Keratinocyte (primary cell): ENCODE measurements at regions not wholly inside any gene's neighbourhood (a gene's known extent, or its start where the extent isn't known, plus 50 kb on each side); places are given as distances from the start of the nearest gene placed in this dataset.
"Not testable (repeated sequence)": the region's sequence is repeated elsewhere in the genome, so short reads cannot be mapped to it uniquely, and the experiment has no call there.

ENCODE experiments used
- DNase-seq: peaks from one replicate; pipeline ENCODE4 v3.0.0-alpha.2; 2011; ENCODE audit warnings: low read depth, missing footprints, low spot score
- FAIRE-seq: peaks from 2 replicates; lab custom pipeline; 2011; peaks lifted over from hg19 to GRCh38; lab: Jason Lieb, UNC
- H2AFZ ChIP-seq: 2 replicates; pipeline ENCODE4 v1.6.0; 2012; ENCODE audit warnings: low read length, control low read depth, inconsistent platforms; ENCODE audit not compliant: control insufficient read depth
- H3K27ac ChIP-seq: 2 replicates; pipeline ENCODE4 v1.5.1; 2011; ENCODE audit warnings: low read length; ENCODE audit not compliant: control insufficient read depth, insufficient read depth
- H3K27me3 ChIP-seq: 3 replicates; pipeline ENCODE4 v1.6.0; 2011; ENCODE audit warnings: low read length; ENCODE audit not compliant: control insufficient read depth, insufficient read depth; ENCODE audit errors: extremely low read depth
- H3K36me3 ChIP-seq, 2 experiments: 2 replicates in 1 of 2; 3 replicates in 1 of 2; pipeline ENCODE4 v1.5.1; 2011; ENCODE audit warnings: low read length in 2 of 2, mild to moderate bottlenecking in 1 of 2; ENCODE audit not compliant: control insufficient read depth in 2 of 2, insufficient read depth in 2 of 2; ENCODE audit errors: extremely low read depth in 1 of 2
- H3K4me1 ChIP-seq: 3 replicates; pipeline ENCODE4 v1.5.1; 2011; ENCODE audit warnings: low read length; ENCODE audit not compliant: control insufficient read depth, insufficient read depth; ENCODE audit errors: extremely low read depth
- H3K4me2 ChIP-seq: 3 replicates; pipeline ENCODE4 v1.6.0; 2011; ENCODE audit warnings: low read depth, low read length; ENCODE audit not compliant: control insufficient read depth, insufficient read depth; ENCODE audit errors: extremely low read depth
- H3K4me3 ChIP-seq, 3 experiments: fragments of 200-600 bp in 1 of 3; sonication (generic) in 1 of 3; 2 replicates in 2 of 3; 3 replicates in 1 of 3; pipeline ENCODE4 v1.5.1; 2011 to 2016; ENCODE audit warnings: low read length in 3 of 3, mild to moderate bottlenecking in 3 of 3, control low read depth in 2 of 3, inconsistent platforms in 1 of 3, low read depth in 1 of 3, mixed read lengths in 1 of 3, mixed run types in 1 of 3, moderate library complexity in 1 of 3; ENCODE audit not compliant: control insufficient read depth in 2 of 3, insufficient read depth in 2 of 3; ENCODE audit errors: extremely low read depth in 1 of 3
- H3K79me2 ChIP-seq: 2 replicates; pipeline ENCODE4 v1.6.0; 2012; ENCODE audit warnings: low read length; ENCODE audit not compliant: control insufficient read depth, insufficient read depth
- H3K9ac ChIP-seq: 3 replicates; pipeline ENCODE4 v1.6.0; 2011; ENCODE audit warnings: low read length; ENCODE audit not compliant: control insufficient read depth, insufficient read depth; ENCODE audit errors: extremely low read depth
- H3K9me1 ChIP-seq: 3 replicates; pipeline ENCODE4 v1.6.0; 2011; ENCODE audit warnings: low read length; ENCODE audit not compliant: control insufficient read depth, insufficient read depth; ENCODE audit errors: extremely low read depth
- H3K9me3 ChIP-seq: 2 replicates; pipeline ENCODE4 v1.5.1; 2012; ENCODE audit warnings: low read depth, low read length; ENCODE audit not compliant: control insufficient read depth
- H4K20me1 ChIP-seq: 3 replicates; pipeline ENCODE4 v1.6.0; 2011; ENCODE audit warnings: low read length; ENCODE audit not compliant: control insufficient read depth, insufficient read depth; ENCODE audit errors: extremely low read depth
- EZH2 ChIP-seq: IDR thresholded peaks from one replicate; pipeline ENCODE4 v1.6.1; 2012; ENCODE audit warnings: inconsistent platforms, mild to moderate bottlenecking, low read length, moderate library complexity
- dilution Hi-C: fragments of 300-500 bp; cut with MboI; formaldehyde crosslinking; loops from one replicate; pipeline ENCODE4 v1.7.0; 2020; ENCODE audit warnings: low sequenced_read_pairs; ENCODE audit not compliant: extremely low pct_ligation_motif_present
- TF ChIP-seq, protein P1 (sequence below), 3 experiments: IDR thresholded peaks in 1 of 3; conservative IDR thresholded peaks in 1 of 3; optimal IDR thresholded peaks in 1 of 3; 2 replicates in 2 of 3; 3 replicates in 1 of 3; pipeline versions ENCODE3 to v1.5.1; 2011; ENCODE audit warnings: low read length in 3 of 3, mild to moderate bottlenecking in 3 of 3, moderate library complexity in 2 of 3, control low read depth in 1 of 3, inconsistent platforms in 1 of 3; ENCODE audit not compliant: insufficient read depth in 2 of 3; ENCODE audit errors: extremely low read depth in 1 of 3

DNA sequence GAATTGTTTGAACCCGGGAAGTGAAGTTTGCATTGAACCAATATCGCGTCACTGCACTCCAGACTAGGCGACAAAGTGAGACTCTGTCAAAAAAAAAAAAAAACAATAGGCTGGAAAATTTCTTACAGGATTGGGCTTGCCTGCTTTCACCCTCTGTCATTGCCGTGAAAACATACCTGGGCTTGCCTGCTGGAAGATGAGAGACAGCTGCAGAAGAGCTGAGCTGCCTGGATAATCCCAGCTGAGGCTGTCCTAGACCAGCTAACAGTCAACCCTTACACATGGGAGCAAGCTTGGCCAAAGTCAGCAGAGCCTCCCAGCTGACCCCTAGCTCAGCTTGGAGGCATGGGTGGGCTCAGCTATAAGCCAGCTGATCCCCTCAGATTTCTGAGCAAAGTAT is 306.2 kb downstream of the CCSER2 start:
- Histone ChIP-seq H2AFZ (no peak overlapping the region), H3K4me1 (no peaks in the 10 kb centered on the region), H3K27me3 (no peaks in the 10 kb centered on the region), H3K9me1 (no peaks in the 10 kb centered on the region), H3K9me3 (no peaks in the 10 kb centered on the region), H3K36me3 (no peaks in the 10 kb centered on the region), H3K27ac (no peak overlapping the region), H3K9ac (no peak overlapping the region), H3K4me3 (no peak overlapping the region), H3K4me2 (no peak overlapping the region), H3K79me2 (no peaks in the 10 kb centered on the region), H4K20me1 (no peaks in the 10 kb centered on the region)
- dilution Hi-C loops: no loop called here
- TF ChIP-seq, protein P1, sequence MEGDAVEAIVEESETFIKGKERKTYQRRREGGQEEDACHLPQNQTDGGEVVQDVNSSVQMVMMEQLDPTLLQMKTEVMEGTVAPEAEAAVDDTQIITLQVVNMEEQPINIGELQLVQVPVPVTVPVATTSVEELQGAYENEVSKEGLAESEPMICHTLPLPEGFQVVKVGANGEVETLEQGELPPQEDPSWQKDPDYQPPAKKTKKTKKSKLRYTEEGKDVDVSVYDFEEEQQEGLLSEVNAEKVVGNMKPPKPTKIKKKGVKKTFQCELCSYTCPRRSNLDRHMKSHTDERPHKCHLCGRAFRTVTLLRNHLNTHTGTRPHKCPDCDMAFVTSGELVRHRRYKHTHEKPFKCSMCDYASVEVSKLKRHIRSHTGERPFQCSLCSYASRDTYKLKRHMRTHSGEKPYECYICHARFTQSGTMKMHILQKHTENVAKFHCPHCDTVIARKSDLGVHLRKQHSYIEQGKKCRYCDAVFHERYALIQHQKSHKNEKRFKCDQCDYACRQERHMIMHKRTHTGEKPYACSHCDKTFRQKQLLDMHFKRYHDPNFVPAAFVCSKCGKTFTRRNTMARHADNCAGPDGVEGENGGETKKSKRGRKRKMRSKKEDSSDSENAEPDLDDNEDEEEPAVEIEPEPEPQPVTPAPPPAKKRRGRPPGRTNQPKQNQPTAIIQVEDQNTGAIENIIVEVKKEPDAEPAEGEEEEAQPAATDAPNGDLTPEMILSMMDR (optimal IDR thresholded peaks at IDR 0.05 in 1 of 3, IDR thresholded peaks at IDR 0.05 in 1 of 3, conservative IDR thresholded peaks at IDR 0.05 in 1 of 3; ENCODE audit: extremely low read depth in 1 of 3, insufficient read depth in 2 of 3, low read length in 3 of 3): no peak
- no peak for DNase-seq
- FAIRE-seq: no peak

- not testable (repeated sequence) for FAIRE-seq
These were observed 322.2 kb downstream of the CCSER2 start for GRCh38 chr10:84650628-84651027.

GRCh38 chr10:84654671-84655070 is 326.3 kb downstream of the CCSER2 start:
- DNase-seq: no peak
- dilution Hi-C loops: no loop called here
- H3K4me2 ChIP-seq: no peak overlapping the region
- FAIRE-seq: no peak
- H3K36me3 ChIP-seq: no peaks in the 10 kb centered on the region
- H4K20me1 ChIP-seq: no peaks in the 10 kb centered on the region
- H3K27me3 ChIP-seq: no peaks in the 10 kb centered on the region
- TF ChIP-seq, protein P1 (optimal IDR thresholded peaks at IDR 0.05 in 1 of 3, IDR thresholded peaks at IDR 0.05 in 1 of 3, conservative IDR thresholded peaks at IDR 0.05 in 1 of 3; ENCODE audit: extremely low read depth in 1 of 3, insufficient read depth in 2 of 3, low read length in 3 of 3): no peak
- TF ChIP-seq EZH2: no peak
- no peak overlapping the region for H3K4me3 ChIP-seq
- no peak overlapping the region for H2AFZ ChIP-seq
- H3K79me2 ChIP-seq: no peaks in the 10 kb centered on the region
- no peaks in the 10 kb centered on the region for H3K9me1 ChIP-seq
- H3K9ac ChIP-seq: no peak overlapping the region
- no peak overlapping the region for H3K27ac ChIP-seq
- H3K4me1 ChIP-seq: no peaks in the 10 kb centered on the region
- H3K9me3 ChIP-seq: no peaks in the 10 kb centered on the region

More at GRCh38 chr10:84650628-84651027, 322.2 kb downstream of the CCSER2 start:
- H3K36me3 ChIP-seq, DNase-seq, H3K4me2 ChIP-seq, H3K4me3 ChIP-seq, dilution Hi-C loops, H3K4me1 ChIP-seq, H3K9ac ChIP-seq, H3K79me2 ChIP-seq, H3K9me3 ChIP-seq, H3K27ac ChIP-seq, H3K9me1 ChIP-seq, H4K20me1 ChIP-seq, H3K27me3 ChIP-seq, H2AFZ ChIP-seq: not testable (repeated sequence)
